ENCODE measurements at regions not wholly inside any gene's neighbourhood (a gene's known extent, or its start where the extent isn't known, plus 50 kb on each side); places are given as distances from the start of the nearest gene placed in this dataset.

DNA sequence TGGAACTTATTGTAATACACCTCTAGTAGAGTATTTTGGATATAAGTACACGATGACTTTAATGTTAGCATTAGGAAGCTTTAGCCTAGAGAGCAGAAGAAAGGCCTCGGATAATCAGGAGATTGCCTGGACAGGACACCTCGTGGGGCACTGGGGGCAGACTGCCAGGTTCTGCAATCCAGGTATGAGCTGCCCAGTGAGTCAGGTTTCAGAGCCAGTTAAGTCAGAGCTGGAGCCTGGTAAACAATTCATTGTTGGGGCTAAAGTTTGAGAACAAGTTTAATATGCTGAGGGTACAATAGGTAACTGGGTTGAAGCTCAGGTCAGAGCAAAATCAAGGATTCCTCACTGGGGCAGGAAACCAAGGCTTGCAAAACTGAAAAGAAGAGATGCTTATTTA lies 107.4 kb downstream of the RERGL start:
- TF ChIP-seq, protein P1, sequence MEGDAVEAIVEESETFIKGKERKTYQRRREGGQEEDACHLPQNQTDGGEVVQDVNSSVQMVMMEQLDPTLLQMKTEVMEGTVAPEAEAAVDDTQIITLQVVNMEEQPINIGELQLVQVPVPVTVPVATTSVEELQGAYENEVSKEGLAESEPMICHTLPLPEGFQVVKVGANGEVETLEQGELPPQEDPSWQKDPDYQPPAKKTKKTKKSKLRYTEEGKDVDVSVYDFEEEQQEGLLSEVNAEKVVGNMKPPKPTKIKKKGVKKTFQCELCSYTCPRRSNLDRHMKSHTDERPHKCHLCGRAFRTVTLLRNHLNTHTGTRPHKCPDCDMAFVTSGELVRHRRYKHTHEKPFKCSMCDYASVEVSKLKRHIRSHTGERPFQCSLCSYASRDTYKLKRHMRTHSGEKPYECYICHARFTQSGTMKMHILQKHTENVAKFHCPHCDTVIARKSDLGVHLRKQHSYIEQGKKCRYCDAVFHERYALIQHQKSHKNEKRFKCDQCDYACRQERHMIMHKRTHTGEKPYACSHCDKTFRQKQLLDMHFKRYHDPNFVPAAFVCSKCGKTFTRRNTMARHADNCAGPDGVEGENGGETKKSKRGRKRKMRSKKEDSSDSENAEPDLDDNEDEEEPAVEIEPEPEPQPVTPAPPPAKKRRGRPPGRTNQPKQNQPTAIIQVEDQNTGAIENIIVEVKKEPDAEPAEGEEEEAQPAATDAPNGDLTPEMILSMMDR (IDR thresholded peaks at IDR 0.05 in 4 of 5, conservative IDR thresholded peaks at IDR 0.05 in 1 of 5): no peak
- no peak for TF ChIP-seq POLR2A (IDR thresholded peaks at IDR 0.05)
